GM21529 (cell line): ENCODE measurements at regions not wholly inside any gene's neighbourhood (a gene's known extent, or its start where the extent isn't known, plus 50 kb on each side); places are given as distances from the start of the nearest gene placed in this dataset.

Experiments
- ATAC-seq: cut with Tn5 transposase; IDR thresholded peaks from one replicate; pipeline ENCODE4 v1.9.1; 2021; ENCODE audit not compliant: unreplicated experiment

GRCh38 chr14:51307551-51307950 is 67.5 kb downstream of the TMX1 start:
- no peak for ATAC-seq

- ATAC-seq, result no peak
Observed at GRCh38 chr14:51308866-51309265, 68.8 kb downstream of the TMX1 start.

- ATAC-seq, result no peak
Observed at GRCh38 chr14:51310505-51310944, 70.5 kb downstream of the TMX1 start.

GRCh38 chr14:51314321-51315015 is 74.4 kb downstream of the TMX1 start:
- ATAC-seq, result no peak

- ATAC-seq, result no peak
Observed at GRCh38 chr14:51317373-51317772, 77.3 kb downstream of the TMX1 start.

- ATAC-seq, result no peak
Observed at GRCh38 chr14:51318813-51319597, 79.0 kb downstream of the TMX1 start.

GRCh38 chr14:51321036-51321435 is 81.0 kb downstream of the TMX1 start:
- ATAC-seq, result no peak

GRCh38 chr14:51323492-51323891 is 83.4 kb downstream of the TMX1 start:
- no peak for ATAC-seq

- ATAC-seq, result no peak
Observed at GRCh38 chr14:51327376-51327775, 87.3 kb downstream of the TMX1 start.

GRCh38 chr14:51328064-51328771 is 88.2 kb downstream of the TMX1 start:
- no peak for ATAC-seq

- ATAC-seq, result no peak
Observed at GRCh38 chr14:51328772-51329353, 88.8 kb downstream of the TMX1 start.

- no peak for ATAC-seq
Observed at GRCh38 chr14:51331486-51332367, 91.7 kb downstream of the TMX1 start.

GRCh38 chr14:51333299-51333698 is 93.3 kb downstream of the TMX1 start:
- no peak for ATAC-seq

GRCh38 chr14:51333901-51334521 is 94.0 kb downstream of the TMX1 start:
- ATAC-seq, result no peak

GRCh38 chr14:51334566-51334965 is 94.5 kb downstream of the TMX1 start:
- ATAC-seq, result no peak

- ATAC-seq, result no peak
Observed at GRCh38 chr14:51335531-51335930, 95.5 kb downstream of the TMX1 start.

GRCh38 chr14:51335961-51336723 is 96.1 kb downstream of the TMX1 start:
- ATAC-seq, result no peak

- no peak for ATAC-seq
Observed at GRCh38 chr14:51336734-51337133, 96.7 kb downstream of the TMX1 start.

- ATAC-seq, result no peak
Observed at GRCh38 chr14:51337520-51337919, 97.5 kb downstream of the TMX1 start.
